PC-3 (cell line): ENCODE measurements at regions not wholly inside any gene's neighbourhood (a gene's known extent, or its start where the extent isn't known, plus 50 kb on each side); places are given as distances from the start of the nearest gene placed in this dataset.

Experiments
- ATAC-seq: fragments of 200-7000 bp; cut with Tn5 transposase; 2 replicates; pipeline ENCODE4 v1.9.1; 2020; ENCODE audit warnings: mild to moderate bottlenecking, moderate library complexity
- BruUV-seq: library from RNA; stranded (reverse); fragments of 400-500 nt; replicated peaks from 2 replicates; lab custom pipeline; 2021; lab: Mats Ljungman, UMichigan
- CTCF ChIA-PET: fragments of 300-600 bp; sonication (Branson Sonifier 250); formaldehyde crosslinking; loops from one replicate; lab custom pipeline; 2022; ENCODE audit warnings: antibody characterized with exemption; lab: Charles Lee
- POLR2A ChIA-PET: fragments of 300-600 bp; sonication (Branson Sonifier 250); formaldehyde crosslinking; loops from one replicate; lab custom pipeline; 2022; ENCODE audit warnings: antibody characterized with exemption; ENCODE audit not compliant: unreplicated experiment; lab: Charles Lee
- DNase-seq: peaks from one replicate; pipeline ENCODE4 v3.0.0-alpha.2; 2015
- H2AFZ ChIP-seq: fragments of 300-600 bp; sonication (generic); 2 replicates; pipeline ENCODE4 v1.6.0; 2016; ENCODE audit warnings: antibody characterized with exemption, low read length
- H3F3A ChIP-seq: fragments of 300-600 bp; sonication (generic); one replicate; pipeline ENCODE4 v1.6.0; 2017; ENCODE audit warnings: antibody characterized with exemption, low read length, control low read depth, mild to moderate bottlenecking; ENCODE audit not compliant: unreplicated experiment
- H3K27ac ChIP-seq: fragments of 300-600 bp; sonication (generic); 2 replicates; pipeline ENCODE4 v1.5.1; 2016; ENCODE audit warnings: mild to moderate bottlenecking, low read length
- H3K27me3 ChIP-seq: fragments of 300-600 bp; sonication (generic); 2 replicates; pipeline ENCODE4 v1.6.1; 2016; ENCODE audit warnings: low read length, mixed read lengths
- H3K36me3 ChIP-seq: fragments of 300-600 bp; sonication (generic); 2 replicates; pipeline ENCODE4 v1.6.1; 2016; ENCODE audit warnings: low read depth, mixed run types, low read length, mixed read lengths
- H3K4me1 ChIP-seq: fragments of 300-600 bp; sonication (generic); 2 replicates; pipeline ENCODE4 v1.5.1; 2016; ENCODE audit warnings: low read length; ENCODE audit not compliant: insufficient read depth
- H3K4me2 ChIP-seq: fragments of 300-600 bp; sonication (generic); 2 replicates; pipeline ENCODE4 v1.6.0; 2016; ENCODE audit warnings: low read length
- H3K4me3 ChIP-seq: fragments of 300-600 bp; sonication (generic); 2 replicates; pipeline ENCODE4 v1.5.1; 2016; ENCODE audit warnings: mild to moderate bottlenecking, low read length, mixed read lengths
- H3K79me2 ChIP-seq: fragments of 300-600 bp; sonication (generic); 2 replicates; pipeline ENCODE4 v1.6.1; 2017; ENCODE audit warnings: low read length, mixed read lengths
- H3K9ac ChIP-seq: fragments of 300-600 bp; sonication (generic); 2 replicates; pipeline ENCODE4 v1.6.0; 2016; ENCODE audit warnings: mild to moderate bottlenecking, low read length
- H3K9me2 ChIP-seq: fragments of 300-600 bp; sonication (generic); replicated peaks from 2 replicates; pipeline ENCODE4 v1.6.1; 2016; ENCODE audit warnings: mixed run types, low read length, mixed read lengths
- H3K9me3 ChIP-seq: fragments of 300-600 bp; sonication (generic); 2 replicates; pipeline ENCODE4 v1.6.1; 2016; ENCODE audit warnings: low read length, mixed read lengths
- H4K20me1 ChIP-seq: fragments of 300-600 bp; sonication (generic); 2 replicates; pipeline ENCODE4 v1.6.1; 2016; ENCODE audit warnings: low read length, mixed read lengths
- CTCF ChIP-seq: fragments of 300-600 bp; sonication (generic); conservative IDR thresholded peaks from 2 replicates; pipeline ENCODE4 v1.5.1; 2017; ENCODE audit warnings: antibody characterized with exemption, low read depth, mild to moderate bottlenecking, low read length
- EZH2 ChIP-seq: fragments of 300-600 bp; sonication (generic); IDR thresholded peaks from one replicate; pipeline ENCODE4 v1.6.1; 2017; ENCODE audit warnings: antibody characterized with exemption, mild to moderate bottlenecking, low read length; ENCODE audit not compliant: unreplicated experiment
- EZH2phosphoT487 ChIP-seq: fragments of 300-600 bp; sonication (generic); IDR thresholded peaks from 2 replicates; pipeline ENCODE4 v1.6.1; 2018; ENCODE audit warnings: mild to moderate bottlenecking, antibody characterized with exemption, low read length, borderline replicate concordance
- intact Hi-C: fragments of 100-400 bp; cut with micrococcal nuclease; formaldehyde crosslinking; loops from 2 replicates; pipeline ENCODE4 v1.9.0; 2023

GRCh38 chr18:67194886-67195285, 321.6 kb downstream of the DSEL start:
- H3K27ac ChIP-seq: no peak overlapping the region
- ChIA-PET POLR2A (no interaction called here), CTCF (no interaction called here)
- H3K4me1 ChIP-seq: no peaks in the 10 kb centered on the region
- intact Hi-C loops: loop anchor here (10.0 kb wide), 2 partner anchors 320 to 630 kb away; no protein-coding TSS in a partner anchor
- no peaks in the 10 kb centered on the region for H3K27me3 ChIP-seq
- BruUV-seq: no TSS peak
- H3K9me2 ChIP-seq: no peaks in the 10 kb centered on the region
- no peak for DNase-seq
- H3K79me2 ChIP-seq: no peaks in the 10 kb centered on the region
- TF ChIP-seq EZH2: no peak
- no peak for TF ChIP-seq EZH2phosphoT487
- no peak for TF ChIP-seq CTCF
- no peaks in the 10 kb centered on the region for H4K20me1 ChIP-seq
- no peaks in the 10 kb centered on the region for H3K9me3 ChIP-seq
- ATAC-seq: no peak
- no peak overlapping the region for H2AFZ ChIP-seq
- H3K36me3 ChIP-seq: no peaks in the 10 kb centered on the region
- no peak overlapping the region for H3K4me2 ChIP-seq
- H3K4me3 ChIP-seq: no peak overlapping the region
- H3F3A ChIP-seq: no peaks in the 10 kb centered on the region
- H3K9ac ChIP-seq: no peak overlapping the region

DNA sequence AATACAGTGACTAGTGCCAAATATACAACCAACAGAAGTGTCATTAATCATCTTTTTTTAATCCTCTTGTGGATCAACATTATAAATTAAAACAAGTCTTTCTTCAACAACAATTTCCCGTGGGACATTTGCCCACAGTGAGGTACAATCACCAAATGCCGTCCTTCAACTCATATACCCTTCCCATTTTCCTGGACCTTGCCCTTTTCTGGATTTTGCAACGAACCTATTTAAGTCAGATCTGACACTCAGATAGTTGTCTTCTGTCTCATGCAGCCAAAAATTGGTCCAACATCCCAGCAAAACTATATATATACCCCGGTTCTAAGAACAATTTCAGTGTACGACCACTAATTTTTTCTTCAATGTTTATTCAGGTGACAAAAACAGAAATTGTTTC, 324.0 kb downstream of the DSEL start:
- CTCF ChIA-PET: interaction anchor here (0.6 kb wide), 1 partner anchor 88 kb away, joined by 3 read pairs; no protein-coding TSS in a partner anchor
- Histone ChIP-seq H3K4me1 (no peaks in the 10 kb centered on the region), H3K36me3 (no peaks in the 10 kb centered on the region), H4K20me1 (no peaks in the 10 kb centered on the region), H3K9me3 (no peaks in the 10 kb centered on the region), H3F3A (no peaks in the 10 kb centered on the region), H3K27me3 (no peaks in the 10 kb centered on the region), H3K79me2 (no peaks in the 10 kb centered on the region), H3K27ac (no peak overlapping the region), H3K9me2 (no peaks in the 10 kb centered on the region), H2AFZ (peak overlapping the region; percentile 37; the same call in 1 of the 2 replicates), H3K4me2 (no peak overlapping the region), H3K9ac (no peak overlapping the region), H3K4me3 (no peak overlapping the region)
- no peak for TF ChIP-seq EZH2
- TF ChIP-seq CTCF: no peak
- TF ChIP-seq EZH2phosphoT487: no peak
- POLR2A ChIA-PET: no interaction called here
- ATAC-seq (no peak), DNase-seq (no peak)
- BruUV-seq: no TSS peak
- intact Hi-C loops: loop anchor here (10.0 kb wide), 2 partner anchors 318 to 628 kb away; no protein-coding TSS in a partner anchor

GRCh38 chr18:67183398-67183797, 333.1 kb downstream of the DSEL start:
- no peak overlapping the region for H3K27ac ChIP-seq
- H3K79me2 ChIP-seq: no peaks in the 10 kb centered on the region
- no peak overlapping the region for H3K4me2 ChIP-seq
- no peak overlapping the region for H3K9ac ChIP-seq
- ATAC-seq (no peak), DNase-seq (no peak)
- POLR2A ChIA-PET: no interaction called here
- TF ChIP-seq EZH2phosphoT487 (no peak), CTCF (no peak), EZH2 (no peak)
- BruUV-seq: no TSS peak
- no peak overlapping the region for H3K4me3 ChIP-seq
- intact Hi-C loops: no loop called here
- no peaks in the 10 kb centered on the region for H3K9me3 ChIP-seq
- no peaks in the 10 kb centered on the region for H3K4me1 ChIP-seq
- no peaks in the 10 kb centered on the region for H3K9me2 ChIP-seq
- H3K27me3 ChIP-seq: no peaks in the 10 kb centered on the region
- CTCF ChIA-PET: no interaction called here
- H3F3A ChIP-seq: no peaks in the 10 kb centered on the region
- no peaks in the 10 kb centered on the region for H4K20me1 ChIP-seq
- no peaks in the 10 kb centered on the region for H3K36me3 ChIP-seq
- H2AFZ ChIP-seq: no peak overlapping the region
